ENCODE measurements at regions not wholly inside any gene's neighbourhood (a gene's known extent, or its start where the extent isn't known, plus 50 kb on each side); places are given as distances from the start of the nearest gene placed in this dataset.

DNA sequence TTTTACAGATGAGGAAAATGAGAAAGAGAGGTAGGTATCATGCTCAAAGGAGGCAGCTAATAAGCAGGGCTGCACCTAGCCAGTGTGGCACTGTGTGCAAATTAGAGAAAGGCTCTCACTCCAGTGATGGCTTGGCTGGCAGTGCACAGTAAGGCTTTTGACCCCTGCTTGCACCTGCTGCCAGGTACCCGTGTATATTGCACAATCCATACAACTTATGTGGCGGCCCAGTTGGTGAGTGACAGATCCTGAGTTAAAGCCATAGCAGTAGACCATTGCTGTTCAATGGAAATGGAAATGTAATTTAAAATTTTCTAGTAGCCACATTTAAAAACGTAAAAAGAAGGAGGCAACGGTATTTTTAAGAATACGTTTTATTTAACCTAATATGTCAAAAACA is 266.4 kb upstream of the AZI2 start:
- TF ChIP-seq POLR2A (IDR thresholded peaks at IDR 0.05; ENCODE audit: low read depth, low read length), result no peak
- TF ChIP-seq POLR2AphosphoS5 (IDR thresholded peaks at IDR 0.05; ENCODE audit: low read depth, low read length), result no peak
- TF ChIP-seq PAX5 (IDR thresholded peaks at IDR 0.05; ENCODE audit: insufficient read depth, low read length, severe bottlenecking), result no peak
- TF ChIP-seq TAF1 (IDR thresholded peaks at IDR 0.05; ENCODE audit: low read depth, low read length), result no peak
- TF ChIP-seq POU2F2 (IDR thresholded peaks at IDR 0.05; ENCODE audit: low read depth, low read length), result no peak
- TF ChIP-seq SPI1 (IDR thresholded peaks at IDR 0.05; ENCODE audit: low read depth, low read length), result no peak

Data from GM12891 (cell line).